ENCODE measurements at regions not wholly inside any gene's neighbourhood (a gene's known extent, or its start where the extent isn't known, plus 50 kb on each side); places are given as distances from the start of the nearest gene placed in this dataset.

GRCh38 chr1:4058706-4059105 lies 158.6 kb upstream of the C1orf174 start:
- no peak for TF ChIP-seq POLR2A (IDR thresholded peaks at IDR 0.05)
- no peak for TF ChIP-seq CTCF (IDR thresholded peaks at IDR 0.05)

All from thyroid gland (tissue), 4 donors.